ENCODE measurements at regions not wholly inside any gene's neighbourhood (a gene's known extent, or its start where the extent isn't known, plus 50 kb on each side); places are given as distances from the start of the nearest gene placed in this dataset.
"Not testable (repeated sequence)": the region's sequence is repeated elsewhere in the genome, so short reads cannot be mapped to it uniquely, and the experiment has no call there.

GRCh38 chr12:46711756-46712155, 114.0 kb downstream of the SLC38A4 start:
- DNase-seq (ENCODE audit: low spot score) = no peak

- DNase-seq (ENCODE audit: low spot score) = no peak
Observed at GRCh38 chr12:46710125-46710743, 115.6 kb downstream of the SLC38A4 start.

- DNase-seq (ENCODE audit: low spot score) = no peak
Observed at GRCh38 chr12:46702581-46703344, 123.0 kb downstream of the SLC38A4 start.

GRCh38 chr12:46701356-46701755, 124.4 kb downstream of the SLC38A4 start:
- DNase-seq (ENCODE audit: low spot score) = no peak

- no peak for DNase-seq (ENCODE audit: low spot score)
Observed at GRCh38 chr12:46699986-46700385, 125.8 kb downstream of the SLC38A4 start.

- no peak for DNase-seq (ENCODE audit: low spot score)
Observed at GRCh38 chr12:46698003-46698402, 127.8 kb downstream of the SLC38A4 start.

GRCh38 chr12:46693518-46693917, 132.3 kb downstream of the SLC38A4 start:
- DNase-seq (ENCODE audit: low spot score) = no peak

GRCh38 chr12:46693034-46693433, 132.8 kb downstream of the SLC38A4 start:
- no peak for DNase-seq (ENCODE audit: low spot score)

GRCh38 chr12:46692606-46693005, 133.2 kb downstream of the SLC38A4 start:
- no peak for DNase-seq (ENCODE audit: low spot score)

- DNase-seq (ENCODE audit: low spot score) = no peak
Observed at GRCh38 chr12:46686267-46686942, 139.4 kb downstream of the SLC38A4 start.

- not testable (repeated sequence) for DNase-seq (ENCODE audit: low spot score)
Observed at GRCh38 chr12:46684243-46684642, 141.6 kb downstream of the SLC38A4 start.

GRCh38 chr12:46682148-46682547, 143.6 kb downstream of the SLC38A4 start:
- no peak for DNase-seq (ENCODE audit: low spot score)

- no peak for DNase-seq (ENCODE audit: low spot score)
Observed at GRCh38 chr12:46680506-46680905, 145.3 kb downstream of the SLC38A4 start.

- no peak for DNase-seq (ENCODE audit: low spot score)
Observed at GRCh38 chr12:46679754-46680153, 146.0 kb downstream of the SLC38A4 start.

GRCh38 chr12:46678426-46678825, 147.4 kb downstream of the SLC38A4 start:
- DNase-seq (ENCODE audit: low spot score) = no peak

GRCh38 chr12:46677749-46678148, 148.0 kb downstream of the SLC38A4 start:
- no peak for DNase-seq (ENCODE audit: low spot score)

- DNase-seq (ENCODE audit: low spot score) = peak; percentile 16
Observed at GRCh38 chr12:46676797-46677520, 148.8 kb downstream of the SLC38A4 start.

GRCh38 chr12:46676396-46676795, 149.4 kb downstream of the SLC38A4 start:
- no peak for DNase-seq (ENCODE audit: low spot score)

GRCh38 chr12:46675736-46676135, 150.1 kb downstream of the SLC38A4 start:
- peak; percentile 28 for DNase-seq (ENCODE audit: low spot score)

GRCh38 chr12:46674800-46675199, 151.0 kb downstream of the SLC38A4 start:
- no peak for DNase-seq (ENCODE audit: low spot score)

GRCh38 chr12:46674129-46674528, 151.7 kb downstream of the SLC38A4 start:
- DNase-seq (ENCODE audit: low spot score) = no peak

- DNase-seq (ENCODE audit: low spot score) = no peak
Observed at GRCh38 chr12:46671102-46671501, 154.7 kb downstream of the SLC38A4 start.
